GM18499 (cell line): ENCODE measurements at regions not wholly inside any gene's neighbourhood (a gene's known extent, or its start where the extent isn't known, plus 50 kb on each side); places are given as distances from the start of the nearest gene placed in this dataset.
"Not testable (repeated sequence)": the region's sequence is repeated elsewhere in the genome, so short reads cannot be mapped to it uniquely, and the experiment has no call there.

Source experiments
- ATAC-seq: cut with Tn5 transposase; IDR thresholded peaks from one replicate; pipeline ENCODE4 v1.9.1; 2021; ENCODE audit warnings: moderate number of reproducible peaks; ENCODE audit not compliant: insufficient read depth, unreplicated experiment

DNA sequence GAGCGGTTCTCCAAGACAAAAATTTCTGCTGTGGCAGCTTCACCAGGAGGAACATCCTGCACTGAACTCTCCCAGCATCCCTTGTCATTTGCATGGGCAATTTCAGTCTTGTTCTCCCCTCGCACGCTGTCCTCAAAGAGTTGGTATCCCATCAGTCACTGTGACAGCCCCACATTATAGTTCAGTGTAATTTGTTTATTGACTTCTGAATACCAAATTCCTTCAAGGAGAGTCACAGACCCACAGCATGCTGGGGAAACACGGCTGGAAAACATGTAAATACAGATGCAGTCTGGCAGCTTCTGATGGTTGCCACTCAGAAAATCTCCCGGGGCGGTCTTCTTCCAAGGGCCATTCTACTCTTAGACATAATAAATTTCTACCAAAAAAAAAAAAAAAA is 151.0 kb upstream of the NEBL start:
- ATAC-seq = no peak

DNA sequence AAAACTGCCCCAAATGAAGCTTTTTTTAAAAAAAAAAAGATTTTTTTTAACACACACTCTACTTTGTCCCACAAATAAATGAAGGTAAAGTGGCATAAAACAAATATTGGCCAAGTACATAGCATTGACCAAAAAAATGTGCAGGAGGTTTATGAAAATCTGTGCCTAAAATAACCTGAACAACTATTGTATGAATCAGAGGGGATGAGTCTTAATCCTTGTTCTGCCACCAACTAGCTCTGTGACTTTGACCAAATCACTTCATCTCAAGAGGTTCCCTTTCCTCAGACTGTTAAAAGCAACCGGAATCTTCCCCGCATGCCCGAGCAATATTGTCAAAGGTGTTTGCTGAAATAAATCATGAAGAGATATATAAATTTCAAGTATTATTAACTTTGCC is 150.4 kb upstream of the NEBL start:
- no peak for ATAC-seq

DNA sequence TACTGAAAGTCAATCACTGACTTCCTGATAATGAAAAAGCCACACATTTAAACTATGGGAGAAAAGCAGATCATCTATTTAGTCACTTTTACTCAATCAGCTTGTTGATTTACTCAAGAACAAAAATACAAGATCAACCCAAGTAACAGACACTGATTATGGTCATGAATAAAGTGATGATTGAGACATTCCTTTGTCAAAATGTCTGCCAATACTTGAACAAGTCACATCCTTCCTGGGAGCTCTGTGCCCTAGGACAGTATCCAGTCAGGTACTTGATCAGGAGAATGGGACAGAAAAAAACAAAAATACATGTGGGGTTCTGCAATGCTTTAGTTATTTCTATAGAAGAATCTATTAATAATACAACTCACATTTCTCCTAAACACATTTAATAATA is 150.0 kb upstream of the NEBL start:
- ATAC-seq = no peak

DNA sequence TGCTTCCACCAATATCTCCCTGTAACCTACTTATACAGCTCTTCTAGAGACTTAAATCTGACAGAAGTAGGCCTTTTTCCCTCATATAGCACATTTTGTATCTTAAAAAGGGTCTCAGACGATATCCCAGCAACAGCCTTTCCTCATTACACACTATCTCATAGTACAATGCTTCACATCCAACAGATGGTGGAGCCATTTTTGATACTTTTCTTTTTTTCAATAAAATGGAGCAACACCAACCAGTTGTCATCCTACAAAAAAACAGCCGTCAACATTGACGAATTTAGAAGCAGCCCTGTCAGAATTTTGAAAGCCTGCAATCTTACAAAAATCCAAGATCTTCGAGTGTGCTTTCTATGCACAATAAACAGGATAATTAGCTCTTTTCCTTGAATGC is 145.9 kb upstream of the NEBL start:
- ATAC-seq = no peak

DNA sequence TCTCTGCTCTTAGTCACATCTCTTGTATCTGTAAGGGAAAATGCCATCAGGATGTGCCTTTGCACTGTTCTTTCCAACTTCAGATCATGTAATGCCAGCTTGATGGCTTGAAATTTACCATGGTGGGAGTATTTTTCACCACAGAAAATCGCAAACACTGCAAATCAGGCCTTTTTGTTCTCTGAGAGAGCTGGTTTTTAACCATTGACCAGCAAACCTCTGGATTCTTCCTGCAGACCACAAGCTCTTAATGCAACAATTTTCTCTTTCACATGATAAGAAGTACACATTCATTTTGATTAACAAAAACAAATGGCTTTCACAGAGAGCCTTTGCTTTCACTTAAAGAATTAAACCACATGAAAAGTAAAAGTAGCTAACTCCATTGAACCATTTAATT is 145.4 kb upstream of the NEBL start:
- no peak for ATAC-seq

DNA sequence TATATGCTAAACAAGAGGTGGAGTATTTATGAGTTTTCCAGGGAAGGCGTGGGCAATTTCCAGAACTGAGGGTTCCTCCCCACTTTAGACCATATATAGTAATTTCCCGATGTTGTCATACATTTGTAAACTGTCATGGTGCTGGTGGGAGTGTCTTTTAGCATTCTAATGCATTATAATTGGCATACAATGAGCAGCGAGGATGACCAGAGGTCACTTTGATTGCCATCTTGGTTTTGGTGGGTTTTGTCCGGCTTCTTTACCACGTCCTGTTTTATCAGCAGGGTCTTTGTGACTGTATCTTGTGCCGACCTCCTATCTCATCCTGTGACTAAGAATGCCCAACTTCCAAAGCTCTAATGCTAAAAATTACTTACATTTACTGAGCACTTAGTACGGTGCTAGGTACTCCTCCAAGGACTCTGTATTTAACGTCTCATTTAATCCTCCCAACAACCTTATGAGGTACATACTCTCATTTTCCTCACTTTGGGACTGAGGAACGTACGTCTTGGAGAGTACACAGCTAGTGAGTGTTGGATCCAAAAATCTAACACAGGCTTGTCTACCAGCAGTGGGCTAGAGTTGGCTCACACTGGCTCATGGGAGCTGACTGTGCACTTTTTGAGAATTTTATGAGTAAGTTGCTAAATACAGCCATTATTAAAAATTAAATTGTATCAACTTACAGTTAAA is 144.8 kb upstream of the NEBL start:
- no peak for ATAC-seq

DNA sequence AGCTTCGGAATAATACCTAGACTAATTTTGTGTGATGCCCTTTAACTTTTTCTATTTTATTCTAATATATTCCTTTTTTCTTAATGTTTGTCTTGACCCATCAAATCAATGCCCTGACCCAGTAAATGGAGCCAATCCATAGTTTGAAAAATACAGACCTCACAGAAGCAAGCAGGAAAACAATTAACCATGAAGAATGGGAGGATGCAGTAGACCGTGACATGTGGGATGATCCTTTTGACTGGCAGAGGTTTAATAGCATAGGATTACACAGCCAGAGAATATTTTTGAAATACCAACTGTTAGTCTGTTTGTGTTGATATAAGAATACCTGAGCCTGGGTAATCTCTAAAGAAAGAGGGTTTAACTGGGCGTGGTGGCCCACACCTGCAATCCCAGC is 142.6 kb upstream of the NEBL start:
- ATAC-seq = no peak

DNA sequence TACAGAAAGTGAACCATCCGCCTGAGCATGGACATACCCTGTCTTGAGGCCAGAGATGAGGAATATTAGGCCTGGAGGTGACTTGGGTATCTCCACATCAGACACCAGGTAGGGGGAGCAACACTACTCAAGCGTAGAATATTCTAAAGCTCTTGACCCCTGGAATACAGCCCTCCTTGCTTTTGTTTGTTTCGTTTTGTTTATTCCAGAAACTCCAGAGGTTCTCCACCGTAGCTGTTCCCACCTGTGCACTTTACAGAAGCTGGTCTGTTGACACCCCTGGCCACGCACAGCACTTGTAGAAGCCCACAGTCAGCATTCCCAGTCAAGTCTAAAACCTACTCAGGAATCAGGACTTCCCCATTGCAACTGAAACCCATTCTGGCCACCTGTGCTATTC is 139.6 kb upstream of the NEBL start:
- no peak for ATAC-seq

DNA sequence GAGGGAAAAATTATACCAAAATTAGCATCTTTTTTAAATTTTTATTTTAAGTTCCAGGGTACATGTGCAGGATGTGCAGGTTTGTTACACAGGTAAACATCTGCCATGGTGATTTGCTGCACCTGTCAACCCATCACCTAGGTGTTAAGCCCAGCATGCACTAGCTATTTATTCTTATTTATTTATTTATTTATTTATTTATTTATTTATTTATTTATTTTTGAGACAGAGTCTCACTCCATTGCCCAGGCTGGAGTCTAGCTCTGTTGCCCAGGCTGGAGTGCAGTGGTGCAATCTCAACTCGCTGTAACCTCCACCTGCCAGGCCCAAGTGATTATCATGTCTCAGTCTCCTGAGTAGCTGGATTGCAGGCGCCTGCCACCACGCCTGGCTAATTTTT is 137.7 kb upstream of the NEBL start:
- not testable (repeated sequence) for ATAC-seq

DNA sequence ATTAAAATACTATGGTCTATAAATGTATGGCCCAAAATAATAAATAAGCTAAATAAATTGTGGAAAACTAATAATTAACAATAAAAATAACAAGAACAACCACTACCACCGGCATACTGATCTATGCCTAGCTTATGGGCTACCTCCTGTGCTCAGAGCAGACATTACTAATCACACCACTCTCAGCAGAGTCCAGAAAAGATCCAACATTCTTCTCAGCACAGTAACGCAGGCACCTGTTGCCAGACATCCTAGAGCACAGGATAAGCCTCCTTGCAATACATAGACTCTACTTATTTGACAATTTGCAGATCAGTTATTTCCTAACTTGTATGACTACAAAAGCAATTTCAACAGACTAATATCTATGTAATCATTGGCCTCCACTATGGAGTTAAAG is 137.1 kb upstream of the NEBL start:
- ATAC-seq = no peak

DNA sequence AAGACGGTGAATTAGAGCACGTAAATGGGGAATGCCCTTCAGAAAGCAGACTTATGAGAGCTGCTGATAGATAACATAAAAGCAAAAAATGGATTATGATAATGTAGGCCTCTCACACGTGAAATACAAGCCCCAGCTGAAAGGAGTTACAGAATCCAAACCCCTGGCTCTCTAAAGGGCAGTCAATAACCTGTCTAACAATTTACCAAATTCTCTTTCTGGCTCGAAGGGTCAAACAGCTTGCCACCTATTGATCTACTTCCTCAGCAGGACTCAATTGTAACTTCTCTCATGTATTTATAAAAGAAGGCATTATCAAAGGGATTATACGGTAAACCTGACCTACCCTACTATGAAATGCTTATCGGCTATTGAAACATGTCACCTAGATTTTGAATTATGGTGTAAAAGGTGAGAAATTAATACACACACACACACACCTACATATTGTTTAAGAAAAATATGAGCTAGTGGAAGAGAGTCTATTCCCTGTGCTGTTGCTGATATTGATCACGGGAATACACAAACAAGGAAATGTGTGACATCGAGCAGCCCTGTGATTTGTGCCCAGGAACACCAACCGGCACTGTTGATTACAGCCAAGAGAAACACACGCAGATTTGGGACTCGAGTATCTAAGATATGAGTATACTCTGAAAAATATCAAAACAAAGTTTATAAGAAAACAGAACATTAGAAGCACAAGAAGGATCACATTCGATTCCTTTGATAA is 135.6 kb upstream of the NEBL start:
- ATAC-seq = no peak

DNA sequence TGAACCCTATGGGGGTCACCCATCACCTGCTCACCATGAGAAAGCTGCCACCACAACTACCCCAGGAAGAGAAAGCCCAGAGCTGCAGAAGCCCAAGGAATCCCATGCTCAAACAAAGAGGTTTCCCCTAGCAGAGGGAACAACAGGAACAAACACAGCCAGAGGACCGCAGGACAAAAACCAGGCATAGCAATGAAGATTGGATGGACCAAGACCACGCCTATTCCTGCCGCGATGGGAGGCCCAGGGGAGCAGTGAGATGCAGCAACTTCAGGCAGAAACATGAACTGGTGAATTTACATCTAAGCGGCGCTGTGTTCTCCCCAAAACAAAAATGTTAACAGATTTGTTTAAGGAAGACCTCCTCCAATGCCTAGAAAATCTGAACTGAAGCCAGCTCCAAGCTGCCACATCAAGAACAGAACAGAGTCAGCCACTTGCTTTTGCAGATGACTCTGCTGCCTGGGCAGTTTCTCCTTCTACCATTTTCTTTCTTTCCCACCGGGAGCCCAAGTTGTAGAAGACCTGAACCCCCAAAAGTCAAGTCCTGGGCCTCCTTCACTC is 134.2 kb upstream of the NEBL start:
- no peak for ATAC-seq

DNA sequence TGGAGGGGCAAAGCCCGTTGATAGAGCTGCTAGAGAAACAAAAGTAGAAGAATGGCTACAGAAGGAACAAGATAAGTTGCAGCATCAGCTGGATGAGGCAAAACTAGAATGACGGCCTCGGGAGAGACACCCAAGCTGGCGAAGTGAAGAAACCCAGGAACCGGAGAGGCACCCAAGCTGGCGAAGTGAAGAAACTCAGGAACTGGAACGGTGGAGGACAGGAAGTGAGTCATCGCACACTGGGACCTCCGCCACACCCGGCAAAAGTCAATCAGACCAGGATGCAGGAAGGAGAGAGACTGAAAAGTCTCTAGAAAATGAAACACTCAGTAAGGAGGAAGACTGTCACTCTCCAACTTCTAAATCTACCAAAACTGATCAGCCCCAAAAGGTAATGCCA is 133.0 kb upstream of the NEBL start:
- no peak for ATAC-seq

DNA sequence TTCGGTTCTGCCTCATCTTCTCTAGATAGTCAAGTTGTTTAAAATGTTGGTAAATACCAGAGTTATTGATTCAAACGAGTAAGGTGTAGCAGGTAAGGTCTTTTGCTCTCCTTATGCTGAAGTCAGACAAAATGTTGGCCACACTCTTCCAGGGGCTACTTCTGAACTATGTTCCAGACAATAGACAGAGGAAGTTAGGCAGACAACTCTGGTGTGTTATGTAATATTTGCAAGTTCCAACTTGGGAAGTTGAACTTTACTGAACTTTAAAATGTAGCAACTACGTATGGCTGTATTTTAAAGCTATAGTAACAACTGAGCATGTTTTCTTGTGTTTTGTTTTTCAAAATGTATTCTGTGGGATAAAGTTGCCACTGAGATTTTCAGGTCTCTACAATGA is 125.7 kb upstream of the NEBL start:
- no peak for ATAC-seq

DNA sequence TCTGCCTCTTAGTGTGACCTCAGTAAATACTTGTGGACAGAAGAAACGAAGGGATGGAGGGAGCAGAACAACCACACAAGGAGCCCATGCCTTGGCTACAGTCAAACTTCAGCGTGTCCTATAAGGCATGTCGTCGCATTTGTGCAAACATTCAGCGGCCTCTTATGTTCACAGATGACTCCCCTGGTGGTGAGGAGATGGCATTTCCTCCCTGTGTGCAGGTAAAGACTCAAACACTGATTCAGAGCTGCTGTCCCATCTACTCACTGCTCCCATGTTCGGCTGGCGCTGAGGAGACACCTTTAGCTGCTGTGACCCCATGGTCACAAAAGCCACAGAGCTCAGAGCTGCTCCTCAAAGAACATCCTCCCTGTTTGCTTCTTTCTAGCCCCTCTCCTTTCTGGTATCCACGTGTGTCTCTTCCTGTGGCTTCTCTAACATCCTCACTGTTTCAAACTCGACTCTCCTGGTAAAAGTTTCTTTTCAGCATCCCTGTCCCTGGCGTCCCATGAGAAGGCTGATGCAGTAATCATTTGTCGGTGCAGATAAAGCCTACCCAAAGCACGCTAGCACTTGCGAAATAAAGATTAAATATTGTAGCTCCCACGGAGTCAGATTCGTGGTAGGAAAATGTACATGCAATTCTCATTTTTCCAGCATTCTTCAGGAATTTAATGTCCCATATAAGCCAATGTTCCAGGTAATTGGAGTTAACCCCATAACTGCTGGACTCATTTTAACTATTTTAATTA is 124.9 kb upstream of the NEBL start:
- no peak for ATAC-seq

DNA sequence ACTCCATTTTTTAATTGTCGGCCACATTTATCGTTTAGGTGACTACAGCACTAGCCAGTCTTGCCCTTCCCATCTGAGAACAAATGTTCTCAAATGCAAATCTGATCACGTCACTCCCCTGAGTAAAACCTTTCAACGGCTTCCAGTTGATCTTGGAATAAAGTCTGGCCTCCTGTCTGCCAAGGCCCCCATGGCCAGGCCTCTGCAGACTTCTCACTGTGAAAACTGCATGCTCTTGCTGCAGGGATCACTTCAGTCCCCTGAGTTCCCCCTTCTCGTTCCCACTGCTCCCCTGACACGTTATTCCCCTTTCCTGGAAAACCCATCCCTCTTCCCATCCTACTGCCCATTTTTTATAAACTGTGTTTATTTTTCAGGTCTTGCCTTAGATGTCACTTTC is 124.1 kb upstream of the NEBL start:
- no peak for ATAC-seq

DNA sequence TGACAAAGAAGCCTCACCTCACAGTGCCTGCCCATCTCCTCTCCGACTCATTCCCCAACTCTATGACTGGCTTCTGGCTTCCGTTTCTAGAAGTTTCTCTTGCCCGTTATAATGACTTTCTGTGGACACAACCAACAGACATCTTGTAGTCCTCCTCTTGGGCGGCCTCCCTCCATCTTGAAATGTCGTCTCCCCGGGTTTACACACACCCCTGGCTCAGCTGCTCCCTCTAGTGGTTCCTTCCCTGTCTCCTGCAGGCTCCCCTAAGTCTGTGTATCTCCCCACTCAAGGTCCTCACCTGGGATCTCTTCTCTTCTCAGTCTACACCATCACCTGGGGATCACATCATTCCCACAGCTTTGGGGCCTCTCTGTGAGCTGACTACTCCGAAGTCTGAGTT is 123.4 kb upstream of the NEBL start:
- peak; percentile 91 for ATAC-seq

DNA sequence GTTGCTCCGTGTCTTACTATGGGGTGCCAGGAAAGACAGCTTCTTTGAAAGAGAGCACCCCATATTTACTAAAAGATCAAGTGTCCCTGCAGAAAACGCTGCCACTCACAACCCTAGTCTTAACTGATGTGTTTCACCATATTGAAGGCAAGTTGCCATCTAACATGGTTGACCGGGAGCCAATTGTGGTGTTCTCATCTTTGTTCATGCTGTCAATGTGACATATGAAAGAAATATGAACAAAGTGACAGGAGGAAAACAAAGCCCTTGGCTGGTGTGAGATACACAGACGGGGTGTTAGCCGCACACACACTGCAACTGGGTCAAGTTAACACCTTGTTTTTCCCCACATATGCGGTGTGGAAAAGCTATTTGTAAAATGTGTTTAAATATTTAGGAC is 122.3 kb upstream of the NEBL start:
- no peak for ATAC-seq

DNA sequence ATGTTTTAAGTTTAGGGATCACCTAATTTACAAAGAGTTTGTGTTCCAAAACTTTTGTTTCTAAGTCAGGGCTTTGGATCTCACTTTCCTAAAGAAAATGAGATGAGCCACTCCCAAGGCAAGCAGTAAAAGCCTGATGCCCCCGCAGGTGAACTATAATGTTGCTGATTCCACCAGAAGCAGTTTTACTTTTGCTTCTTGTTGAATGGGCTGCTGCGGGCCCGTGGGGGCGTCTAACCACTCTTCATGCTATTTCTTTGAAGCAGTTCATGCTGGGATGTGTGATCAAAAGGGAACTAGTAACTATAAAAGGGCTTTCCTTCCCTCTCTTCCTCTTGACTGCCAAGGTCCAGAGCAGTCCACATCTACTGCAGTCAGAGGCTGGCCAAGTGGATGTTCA is 118.7 kb upstream of the NEBL start:
- ATAC-seq = no peak

DNA sequence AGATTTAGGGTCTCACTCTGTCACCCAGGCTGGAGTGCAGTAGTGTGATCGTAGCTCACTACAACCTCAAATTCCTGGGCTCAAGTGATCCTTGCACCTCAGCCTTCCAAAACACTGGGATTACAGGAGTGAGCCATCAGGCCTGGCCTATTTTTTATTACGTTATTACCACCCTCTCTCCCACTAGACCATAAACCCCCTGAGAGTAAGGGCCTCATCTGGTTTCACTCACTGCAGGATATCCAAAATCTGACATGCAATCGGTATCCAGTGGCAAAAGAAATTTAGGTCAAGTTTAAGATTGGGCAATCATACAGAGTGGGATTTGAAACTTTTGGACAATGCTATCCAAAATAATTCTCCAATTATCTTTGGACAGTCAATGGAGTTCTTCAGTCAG is 117.0 kb upstream of the NEBL start:
- no peak for ATAC-seq

DNA sequence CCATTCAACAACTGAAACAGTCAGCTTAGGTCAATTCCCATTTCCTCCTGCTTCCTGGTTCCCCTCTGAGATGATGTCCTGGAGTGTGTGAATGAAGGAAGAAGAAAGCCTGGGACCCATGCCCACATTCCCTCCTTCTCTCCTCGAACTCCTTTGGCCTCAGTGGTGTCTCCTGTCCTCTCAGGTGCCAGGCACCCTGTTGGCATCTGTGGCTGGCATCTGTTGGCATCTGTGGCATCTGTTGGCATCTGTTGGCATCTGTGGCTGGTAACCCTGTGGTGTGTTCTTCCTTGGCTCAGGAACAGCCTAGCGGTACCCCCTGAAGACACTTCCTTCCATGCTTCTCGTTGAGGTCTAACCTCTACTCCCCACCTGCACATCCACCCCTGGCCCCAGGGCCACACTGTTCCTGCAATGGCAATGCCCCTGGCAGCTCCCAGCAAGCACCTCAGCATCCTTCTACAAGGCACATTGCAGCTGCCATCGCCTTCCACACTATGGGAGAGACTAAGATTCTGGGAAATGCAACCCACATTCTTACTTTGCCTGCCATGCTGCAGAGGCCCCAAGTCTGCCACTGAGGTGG is 114.4 kb upstream of the NEBL start:
- ATAC-seq = no peak
